ENCODE measurements at regions not wholly inside any gene's neighbourhood (a gene's known extent, or its start where the extent isn't known, plus 50 kb on each side); places are given as distances from the start of the nearest gene placed in this dataset.

GRCh38 chr11:80533463-80533862 lies 1092.6 kb upstream of the TENM4 start:
- no peak for DNase-seq
- no peaks in the 10 kb centered on the region for H3K36me3 ChIP-seq
- peaks cover 0 to 6% (median 0%) of the 10 kb centered on the region in 4 donors for H3K9me3 ChIP-seq
- WGBS, 2 donors: 83 to 92% methylated on average over 1 of the region's 1 CpG
- H3K27ac ChIP-seq: no peak overlapping the region
- ATAC-seq (ENCODE audit: low FRiP score in 2 of 2): no peak
- no peaks in the 10 kb centered on the region for H3K27me3 ChIP-seq
- TF ChIP-seq CTCF (IDR thresholded peaks at IDR 0.05) (no peak), POLR2AphosphoS5 (IDR thresholded peaks at IDR 0.05) (no peak), EP300 (IDR thresholded peaks at IDR 0.05) (no peak), POLR2A (IDR thresholded peaks at IDR 0.05) (no peak)
- no peaks in the 10 kb centered on the region for H3K4me1 ChIP-seq
- no peak overlapping the region for H3K4me3 ChIP-seq

- no peak overlapping the region for H3K27ac ChIP-seq
- peaks cover 0 to 6% (median 0%) of the 10 kb centered on the region in 4 donors for H3K9me3 ChIP-seq
- no peak overlapping the region for H3K4me3 ChIP-seq
- 89 to 92% methylated on average over 7 to 21 of the region's 21 CpGs for WGBS, 2 donors
- H3K36me3 ChIP-seq: no peaks in the 10 kb centered on the region
- TF ChIP-seq POLR2A (IDR thresholded peaks at IDR 0.05) (no peak), POLR2AphosphoS5 (IDR thresholded peaks at IDR 0.05) (no peak), CTCF (IDR thresholded peaks at IDR 0.05) (no peak), EP300 (IDR thresholded peaks at IDR 0.05) (no peak)
- no peaks in the 10 kb centered on the region for H3K4me1 ChIP-seq
- ATAC-seq (ENCODE audit: low FRiP score in 2 of 2) (peak; percentile 35 to 43), DNase-seq (peak in 1 of 2 donors; percentile 69)
- no peaks in the 10 kb centered on the region for H3K27me3 ChIP-seq
These were observed 1091.9 kb upstream of the TENM4 start for GRCh38 chr11:80532633-80533232.

GRCh38 chr11:80529726-80530125 lies 1088.9 kb upstream of the TENM4 start:
- Histone ChIP-seq H3K4me1 (no peaks in the 10 kb centered on the region), H3K27me3 (no peaks in the 10 kb centered on the region), H3K27ac (no peak overlapping the region), H3K36me3 (no peaks in the 10 kb centered on the region), H3K9me3 (peaks cover 0 to 6% (median 0%) of the 10 kb centered on the region in 4 donors), H3K4me3 (no peak overlapping the region)
- WGBS, 2 donors: 69 to 73% methylated on average over 4 of the region's 4 CpGs
- DNase-seq: no peak
- no peak for TF ChIP-seq EP300 (IDR thresholded peaks at IDR 0.05)
- TF ChIP-seq CTCF (IDR thresholded peaks at IDR 0.05): no peak
- no peak for TF ChIP-seq POLR2AphosphoS5 (IDR thresholded peaks at IDR 0.05)
- TF ChIP-seq POLR2A (IDR thresholded peaks at IDR 0.05): no peak
- no peak for ATAC-seq (ENCODE audit: low FRiP score in 2 of 2)

- Histone ChIP-seq H3K27ac (no peak overlapping the region), H3K9me3 (no peaks in the 10 kb centered on the region), H3K36me3 (no peaks in the 10 kb centered on the region), H3K4me1 (no peaks in the 10 kb centered on the region), H3K4me3 (no peak overlapping the region), H3K27me3 (no peaks in the 10 kb centered on the region)
- WGBS, 2 donors: 69 to 72% methylated on average over 4 of the region's 4 CpGs
- DNase-seq (no peak), ATAC-seq (ENCODE audit: low FRiP score in 2 of 2) (no peak)
- TF ChIP-seq EP300 (IDR thresholded peaks at IDR 0.05): no peak
- no peak for TF ChIP-seq POLR2AphosphoS5 (IDR thresholded peaks at IDR 0.05)
- no peak for TF ChIP-seq POLR2A (IDR thresholded peaks at IDR 0.05)
- no peak for TF ChIP-seq CTCF (IDR thresholded peaks at IDR 0.05)
These were observed 1085.0 kb upstream of the TENM4 start for GRCh38 chr11:80525663-80526405.
